ENCODE measurements at regions not wholly inside any gene's neighbourhood (a gene's known extent, or its start where the extent isn't known, plus 50 kb on each side); places are given as distances from the start of the nearest gene placed in this dataset.

GRCh38 chr1:57724535-57724934 lies 300.7 kb upstream of the DAB1 start:
- TF ChIP-seq CTCF (IDR thresholded peaks at IDR 0.05; ENCODE audit: low read depth, low read length), result no peak
- TF ChIP-seq EZH2phosphoT487 (IDR thresholded peaks at IDR 0.05; ENCODE audit: low read depth), result no peak
